ENCODE measurements at regions not wholly inside any gene's neighbourhood (a gene's known extent, or its start where the extent isn't known, plus 50 kb on each side); places are given as distances from the start of the nearest gene placed in this dataset.

DNA sequence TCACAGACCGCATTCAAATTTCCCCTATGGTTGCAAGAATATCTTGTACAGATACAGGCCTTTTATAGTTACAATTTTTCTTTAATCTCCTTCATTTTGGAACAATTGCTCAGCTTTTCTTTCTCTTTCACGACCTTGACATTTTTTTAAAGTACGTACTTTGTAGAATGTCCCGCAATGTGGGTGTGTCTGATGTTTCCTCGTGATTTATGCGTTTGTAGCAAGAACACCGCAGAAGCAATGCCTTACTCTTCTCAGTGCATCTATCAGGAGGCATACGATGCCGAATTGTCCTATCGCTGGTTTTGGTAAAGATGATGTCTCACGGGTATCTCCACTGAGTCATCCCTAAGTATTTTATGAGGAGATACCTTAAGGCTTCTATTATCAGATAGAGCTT, 76.9 kb upstream of the RALGPS2 start:
- TF ChIP-seq, protein P1, sequence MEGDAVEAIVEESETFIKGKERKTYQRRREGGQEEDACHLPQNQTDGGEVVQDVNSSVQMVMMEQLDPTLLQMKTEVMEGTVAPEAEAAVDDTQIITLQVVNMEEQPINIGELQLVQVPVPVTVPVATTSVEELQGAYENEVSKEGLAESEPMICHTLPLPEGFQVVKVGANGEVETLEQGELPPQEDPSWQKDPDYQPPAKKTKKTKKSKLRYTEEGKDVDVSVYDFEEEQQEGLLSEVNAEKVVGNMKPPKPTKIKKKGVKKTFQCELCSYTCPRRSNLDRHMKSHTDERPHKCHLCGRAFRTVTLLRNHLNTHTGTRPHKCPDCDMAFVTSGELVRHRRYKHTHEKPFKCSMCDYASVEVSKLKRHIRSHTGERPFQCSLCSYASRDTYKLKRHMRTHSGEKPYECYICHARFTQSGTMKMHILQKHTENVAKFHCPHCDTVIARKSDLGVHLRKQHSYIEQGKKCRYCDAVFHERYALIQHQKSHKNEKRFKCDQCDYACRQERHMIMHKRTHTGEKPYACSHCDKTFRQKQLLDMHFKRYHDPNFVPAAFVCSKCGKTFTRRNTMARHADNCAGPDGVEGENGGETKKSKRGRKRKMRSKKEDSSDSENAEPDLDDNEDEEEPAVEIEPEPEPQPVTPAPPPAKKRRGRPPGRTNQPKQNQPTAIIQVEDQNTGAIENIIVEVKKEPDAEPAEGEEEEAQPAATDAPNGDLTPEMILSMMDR (IDR thresholded peaks at IDR 0.05) = no peak
- TF ChIP-seq POLR2A (IDR thresholded peaks at IDR 0.05) = no peak

All from ovary (tissue), 3 donors.